Brain microvascular endothelial cell (primary cell): ENCODE measurements at regions not wholly inside any gene's neighbourhood (a gene's known extent, or its start where the extent isn't known, plus 50 kb on each side); places are given as distances from the start of the nearest gene placed in this dataset.

Experiments used
- DNase-seq: peaks from one replicate; pipeline ENCODE4 v3.0.0-alpha.2; 2020
- H3K27ac ChIP-seq: fragments of 250-450 bp; sonication (Bioruptor Pico); 2 replicates; pipeline ENCODE4 v1.5.1; 2020; ENCODE audit warnings: mild to moderate bottlenecking, moderate library complexity
- H3K27me3 ChIP-seq: fragments of 250-450 bp; sonication (Bioruptor Pico); replicated peaks from 2 replicates; pipeline ENCODE4 v1.5.1; 2020; ENCODE audit warnings: mild to moderate bottlenecking
- H3K36me3 ChIP-seq: fragments of 250-450 bp; sonication (Bioruptor Pico); replicated peaks from 2 replicates; pipeline ENCODE4 v1.5.1; 2020; ENCODE audit warnings: mild to moderate bottlenecking
- H3K4me3 ChIP-seq: 2 replicates; pipeline ENCODE4 v1.5.1; 2011; ENCODE audit warnings: low read depth, mild to moderate bottlenecking, control low read depth, low read length, moderate library complexity
- in situ Hi-C: cut with HindIII; loops from 2 replicates; pipeline ENCODE4 v1.10.0; 2017; ENCODE audit warnings: low sequenced_read_pairs, low pct_ligation_motif_present
- TF ChIP-seq, protein P1 (sequence below): IDR thresholded peaks from 2 replicates; pipeline ENCODE4 v1.5.1; 2011; ENCODE audit warnings: low read depth, mild to moderate bottlenecking, moderate library complexity, low read length, control low read depth, inconsistent platforms; ENCODE audit errors: missing control alignments

DNA sequence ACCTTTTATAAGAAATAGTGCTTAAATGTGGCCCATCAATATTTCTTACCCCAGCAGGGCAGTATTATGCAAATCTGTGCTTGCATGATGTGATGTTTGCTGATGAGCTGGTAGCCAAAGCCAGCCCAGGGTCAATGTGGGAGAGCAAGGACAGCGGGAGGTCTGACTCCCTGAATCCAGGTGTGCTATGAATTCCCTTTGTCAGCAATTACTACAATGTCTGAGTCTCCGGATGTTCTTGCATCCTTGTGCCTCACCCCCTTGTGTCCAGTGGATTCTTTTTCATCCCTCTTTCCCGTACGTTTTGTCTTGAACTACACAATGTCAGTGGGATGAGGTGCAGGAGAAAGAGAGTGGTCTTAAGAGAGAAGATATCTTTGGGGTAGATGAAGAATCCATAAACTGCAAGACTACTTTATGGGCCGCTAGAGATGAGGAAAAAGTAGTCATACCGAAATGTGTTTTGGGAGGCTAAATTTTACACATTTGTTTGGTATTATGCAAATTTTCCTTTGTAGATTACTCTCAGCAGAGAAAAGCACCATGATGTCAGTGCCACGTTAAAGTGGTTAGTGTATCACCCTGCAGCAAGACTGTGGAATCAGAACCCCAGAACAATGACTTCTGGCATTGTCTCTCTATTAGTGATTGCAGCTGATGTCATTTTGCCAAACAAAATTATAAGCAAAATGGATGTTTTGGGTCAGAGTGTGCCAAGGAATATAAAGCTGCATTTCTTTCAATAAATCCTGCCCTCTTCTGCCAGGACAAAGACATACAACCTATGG, 53.5 kb upstream of the TSHZ3 start:
- Histone ChIP-seq H3K36me3 (no peaks in the 10 kb centered on the region), H3K27ac (no peak overlapping the region), H3K4me3 (no peak overlapping the region), H3K27me3 (no peaks in the 10 kb centered on the region)
- TF ChIP-seq, protein P1, sequence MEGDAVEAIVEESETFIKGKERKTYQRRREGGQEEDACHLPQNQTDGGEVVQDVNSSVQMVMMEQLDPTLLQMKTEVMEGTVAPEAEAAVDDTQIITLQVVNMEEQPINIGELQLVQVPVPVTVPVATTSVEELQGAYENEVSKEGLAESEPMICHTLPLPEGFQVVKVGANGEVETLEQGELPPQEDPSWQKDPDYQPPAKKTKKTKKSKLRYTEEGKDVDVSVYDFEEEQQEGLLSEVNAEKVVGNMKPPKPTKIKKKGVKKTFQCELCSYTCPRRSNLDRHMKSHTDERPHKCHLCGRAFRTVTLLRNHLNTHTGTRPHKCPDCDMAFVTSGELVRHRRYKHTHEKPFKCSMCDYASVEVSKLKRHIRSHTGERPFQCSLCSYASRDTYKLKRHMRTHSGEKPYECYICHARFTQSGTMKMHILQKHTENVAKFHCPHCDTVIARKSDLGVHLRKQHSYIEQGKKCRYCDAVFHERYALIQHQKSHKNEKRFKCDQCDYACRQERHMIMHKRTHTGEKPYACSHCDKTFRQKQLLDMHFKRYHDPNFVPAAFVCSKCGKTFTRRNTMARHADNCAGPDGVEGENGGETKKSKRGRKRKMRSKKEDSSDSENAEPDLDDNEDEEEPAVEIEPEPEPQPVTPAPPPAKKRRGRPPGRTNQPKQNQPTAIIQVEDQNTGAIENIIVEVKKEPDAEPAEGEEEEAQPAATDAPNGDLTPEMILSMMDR, result no peak
- in situ Hi-C loops, result no loop called here
- DNase-seq, result no peak

DNA sequence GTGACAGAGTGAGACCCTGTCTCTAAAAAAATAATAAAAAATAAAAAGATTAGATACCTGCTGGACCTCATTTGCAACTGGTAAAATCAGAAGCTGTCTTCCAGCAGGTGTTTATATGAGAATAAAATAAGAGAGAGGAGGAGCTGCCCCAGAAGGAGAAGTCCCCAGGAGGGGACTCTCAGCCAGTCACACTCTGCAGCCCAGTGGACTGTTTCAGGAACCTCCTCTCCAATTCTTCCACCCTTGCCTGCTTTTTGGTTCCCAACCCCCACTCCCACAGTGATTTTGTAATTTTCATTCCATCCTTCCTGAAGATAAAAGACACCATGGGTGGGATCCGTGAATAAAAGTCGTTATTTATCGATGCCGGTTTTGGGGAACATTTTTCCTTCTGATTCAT, 56.9 kb upstream of the TSHZ3 start:
- DNase-seq, result no peak
- TF ChIP-seq, protein P1, result no peak
- Histone ChIP-seq H3K27me3 (no peaks in the 10 kb centered on the region), H3K4me3 (no peak overlapping the region), H3K27ac (no peak overlapping the region), H3K36me3 (no peaks in the 10 kb centered on the region)
- in situ Hi-C loops, result no loop called here

DNA sequence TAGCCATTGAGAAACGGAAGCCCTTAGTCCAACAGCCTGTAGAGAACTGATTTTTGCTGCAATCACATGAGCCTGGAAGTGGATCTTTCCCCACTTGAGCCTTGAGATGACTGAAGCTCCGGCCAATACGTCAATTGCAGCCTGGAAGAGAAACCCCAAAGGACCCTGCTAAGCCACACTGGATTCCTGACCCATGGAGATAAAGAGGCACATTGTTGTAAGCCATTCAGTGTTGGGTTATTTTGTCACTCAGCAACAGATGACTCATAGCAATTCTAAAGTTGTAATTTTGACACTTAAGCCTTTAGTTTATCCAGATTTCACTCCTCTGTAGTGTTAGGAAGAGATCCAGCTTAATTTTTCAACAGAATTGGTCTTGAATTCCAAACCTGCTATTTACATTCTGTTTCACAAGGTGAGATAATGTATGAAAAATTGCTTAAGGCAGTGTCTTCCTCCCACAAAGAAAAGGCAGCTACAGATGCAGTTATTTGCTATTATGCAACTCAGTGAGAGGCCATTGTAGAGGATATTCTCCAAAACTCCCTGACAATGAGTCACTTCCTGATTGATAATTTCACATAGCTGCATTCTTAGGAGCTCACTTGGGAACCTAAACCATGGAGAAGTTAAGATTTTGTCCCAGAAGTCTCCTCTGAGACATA, 59.4 kb upstream of the TSHZ3 start:
- TF ChIP-seq, protein P1, result no peak
- peak; percentile 96 for DNase-seq
- H3K27me3 ChIP-seq, result no peaks in the 10 kb centered on the region
- peak overlapping the region; percentile 90 for H3K27ac ChIP-seq
- H3K36me3 ChIP-seq, result no peaks in the 10 kb centered on the region
- H3K4me3 ChIP-seq, result no peak overlapping the region
- in situ Hi-C loops, result no loop called here

DNA sequence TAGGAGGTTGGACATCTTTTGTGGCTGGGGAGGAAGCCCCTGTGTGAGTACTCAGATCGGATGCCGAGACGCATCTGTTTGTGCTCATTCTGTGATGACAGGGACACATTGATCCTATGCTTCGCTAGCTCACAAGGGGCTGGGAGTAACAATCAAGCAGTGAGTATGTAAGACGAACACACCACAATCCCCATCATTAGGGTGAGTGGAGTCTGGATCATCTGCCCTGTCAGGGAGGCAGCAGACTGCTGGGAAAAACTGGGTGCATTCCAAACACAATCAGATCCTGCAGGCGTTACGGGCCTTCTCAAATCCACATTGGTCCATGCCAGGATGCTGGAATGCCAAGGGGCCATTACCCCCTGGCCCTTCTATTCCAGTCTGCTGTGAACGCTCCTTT, 64.1 kb upstream of the TSHZ3 start:
- TF ChIP-seq, protein P1, result no peak
- no peak overlapping the region for H3K4me3 ChIP-seq
- H3K27me3 ChIP-seq, result no peaks in the 10 kb centered on the region
- H3K27ac ChIP-seq, result no peak overlapping the region
- H3K36me3 ChIP-seq, result no peaks in the 10 kb centered on the region
- DNase-seq, result no peak
- in situ Hi-C loops, result no loop called here

DNA sequence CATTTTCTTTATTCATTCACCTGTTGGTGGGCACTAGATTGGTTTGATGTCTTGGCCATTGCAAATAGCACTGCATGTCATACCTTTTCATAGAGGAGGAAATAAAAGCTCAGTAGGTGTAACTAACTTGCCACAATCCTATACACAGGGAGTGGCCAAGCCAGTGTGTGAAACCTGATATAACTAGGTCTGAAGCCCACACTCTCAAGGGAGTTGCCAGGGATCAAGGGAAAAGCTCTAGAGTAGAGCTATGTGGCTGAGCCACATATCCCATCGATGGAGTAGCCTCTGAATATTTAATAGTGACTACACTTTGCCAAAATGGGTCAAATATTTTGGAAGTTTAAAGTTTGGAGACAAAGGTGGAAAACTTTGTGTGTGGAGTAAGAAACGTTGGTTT, 66.1 kb upstream of the TSHZ3 start:
- in situ Hi-C loops, result no loop called here

More for the DNA sequence above, 66.1 kb upstream of the TSHZ3 start:
- H3K27me3 ChIP-seq, result no peaks in the 10 kb centered on the region
- no peak for DNase-seq
- no peak overlapping the region for H3K4me3 ChIP-seq
- no peaks in the 10 kb centered on the region for H3K36me3 ChIP-seq
- no peak overlapping the region for H3K27ac ChIP-seq
- TF ChIP-seq, protein P1, result no peak
